ENCODE measurements at regions not wholly inside any gene's neighbourhood (a gene's known extent, or its start where the extent isn't known, plus 50 kb on each side); places are given as distances from the start of the nearest gene placed in this dataset.

DNA sequence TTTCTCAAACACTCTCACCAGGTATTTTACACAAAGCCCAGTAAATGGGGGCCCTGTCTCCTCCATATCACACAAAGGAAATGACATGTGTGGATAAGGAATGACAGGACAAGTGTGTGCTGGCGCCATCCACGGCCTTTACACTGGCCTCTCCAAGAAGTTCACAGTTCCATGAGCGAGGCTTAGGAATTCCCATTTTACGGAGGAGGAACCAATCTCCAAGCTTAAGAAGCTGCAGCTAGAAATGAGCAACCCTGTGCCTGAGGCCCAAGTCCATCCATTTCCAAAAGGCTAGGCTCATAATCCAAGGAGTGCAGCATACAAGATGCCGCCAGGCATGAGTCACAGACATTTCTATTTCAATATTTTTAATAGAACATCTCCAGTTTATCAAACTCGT, 203.4 kb downstream of the AUH start:
- no peak for TF ChIP-seq POLR2A (IDR thresholded peaks at IDR 0.05)
- TF ChIP-seq, protein P1, sequence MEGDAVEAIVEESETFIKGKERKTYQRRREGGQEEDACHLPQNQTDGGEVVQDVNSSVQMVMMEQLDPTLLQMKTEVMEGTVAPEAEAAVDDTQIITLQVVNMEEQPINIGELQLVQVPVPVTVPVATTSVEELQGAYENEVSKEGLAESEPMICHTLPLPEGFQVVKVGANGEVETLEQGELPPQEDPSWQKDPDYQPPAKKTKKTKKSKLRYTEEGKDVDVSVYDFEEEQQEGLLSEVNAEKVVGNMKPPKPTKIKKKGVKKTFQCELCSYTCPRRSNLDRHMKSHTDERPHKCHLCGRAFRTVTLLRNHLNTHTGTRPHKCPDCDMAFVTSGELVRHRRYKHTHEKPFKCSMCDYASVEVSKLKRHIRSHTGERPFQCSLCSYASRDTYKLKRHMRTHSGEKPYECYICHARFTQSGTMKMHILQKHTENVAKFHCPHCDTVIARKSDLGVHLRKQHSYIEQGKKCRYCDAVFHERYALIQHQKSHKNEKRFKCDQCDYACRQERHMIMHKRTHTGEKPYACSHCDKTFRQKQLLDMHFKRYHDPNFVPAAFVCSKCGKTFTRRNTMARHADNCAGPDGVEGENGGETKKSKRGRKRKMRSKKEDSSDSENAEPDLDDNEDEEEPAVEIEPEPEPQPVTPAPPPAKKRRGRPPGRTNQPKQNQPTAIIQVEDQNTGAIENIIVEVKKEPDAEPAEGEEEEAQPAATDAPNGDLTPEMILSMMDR (IDR thresholded peaks at IDR 0.05): no peak
